NCI-H82 treated with DMSO at 0.1 percent for 48 hours (cell line): ENCODE measurements at regions not wholly inside any gene's neighbourhood (a gene's known extent, or its start where the extent isn't known, plus 50 kb on each side); places are given as distances from the start of the nearest gene placed in this dataset.

Experiments used
- DNase-seq: peaks from one replicate; lab custom pipeline; 2025; ENCODE audit not compliant: unreplicated experiment; lab: John Stamatoyannopoulos, UW

DNA sequence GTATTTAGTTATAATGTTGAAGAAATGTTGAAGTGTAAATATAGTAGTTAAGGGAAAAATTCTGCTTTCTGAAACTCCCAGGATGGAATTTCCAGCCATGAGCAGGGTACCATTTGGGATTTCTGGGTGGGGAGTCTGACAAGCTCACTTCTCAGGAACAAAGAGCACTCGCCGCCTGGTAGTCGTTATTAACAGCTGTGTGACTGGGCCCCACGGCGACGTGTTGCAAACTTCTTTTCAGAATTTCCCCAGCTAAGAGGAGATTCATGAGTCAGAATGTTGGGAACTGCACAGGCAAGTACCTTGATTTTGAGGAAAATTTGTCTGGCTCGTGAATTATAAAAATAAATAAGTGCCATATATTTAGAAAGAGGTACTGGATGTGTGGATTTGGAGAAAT lies 103.7 kb downstream of the LACC1 start:
- no peak for DNase-seq

DNA sequence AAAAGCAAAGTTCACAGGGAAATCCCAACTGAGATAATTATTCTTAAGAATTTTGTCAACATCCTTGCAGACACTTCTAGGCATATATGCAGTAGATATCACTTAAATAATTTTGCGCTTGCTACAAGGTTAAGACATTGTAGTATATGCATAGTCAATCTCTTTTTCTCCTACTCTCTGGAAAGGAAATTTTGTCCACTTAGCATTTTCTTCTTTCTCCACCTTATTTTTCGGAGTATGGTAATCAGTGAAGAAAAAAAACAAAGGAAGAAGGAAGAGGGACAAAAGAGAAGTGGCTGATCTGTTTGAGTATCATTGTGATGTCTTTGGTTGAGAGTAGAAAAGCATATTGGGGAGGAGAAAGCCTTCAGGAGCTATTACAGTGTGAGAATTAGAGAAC lies 104.6 kb downstream of the LACC1 start:
- DNase-seq = no peak

DNA sequence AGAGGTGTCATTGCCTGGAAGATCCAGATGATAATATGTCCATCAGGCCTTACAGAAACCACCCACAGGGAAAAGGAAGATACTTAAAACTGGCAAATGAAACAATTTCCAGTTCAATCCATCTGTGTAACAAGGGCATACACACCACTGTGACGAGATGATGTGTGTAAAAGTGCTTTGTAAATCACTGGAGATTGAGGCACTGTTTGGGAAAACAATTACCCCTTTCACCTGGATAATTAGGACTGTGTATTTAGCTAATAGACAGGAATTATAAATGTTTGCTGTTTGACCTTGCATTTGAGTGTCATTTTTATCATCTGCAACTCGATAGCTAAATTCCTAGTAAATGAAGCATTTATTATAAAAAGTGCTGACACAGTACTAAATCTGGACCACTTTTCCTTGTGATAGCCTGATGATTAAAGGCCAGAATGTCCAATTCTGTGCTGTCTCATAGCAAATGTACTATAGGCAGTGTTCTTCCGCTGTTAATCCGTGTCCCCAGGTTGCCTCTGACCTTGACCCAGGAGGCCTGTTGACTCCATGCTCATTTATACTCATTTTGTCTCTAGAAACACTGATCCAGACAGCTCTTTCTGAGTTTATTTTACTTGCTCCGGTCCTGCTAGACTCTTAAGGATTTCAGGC lies 105.8 kb downstream of the LACC1 start:
- DNase-seq = no peak

DNA sequence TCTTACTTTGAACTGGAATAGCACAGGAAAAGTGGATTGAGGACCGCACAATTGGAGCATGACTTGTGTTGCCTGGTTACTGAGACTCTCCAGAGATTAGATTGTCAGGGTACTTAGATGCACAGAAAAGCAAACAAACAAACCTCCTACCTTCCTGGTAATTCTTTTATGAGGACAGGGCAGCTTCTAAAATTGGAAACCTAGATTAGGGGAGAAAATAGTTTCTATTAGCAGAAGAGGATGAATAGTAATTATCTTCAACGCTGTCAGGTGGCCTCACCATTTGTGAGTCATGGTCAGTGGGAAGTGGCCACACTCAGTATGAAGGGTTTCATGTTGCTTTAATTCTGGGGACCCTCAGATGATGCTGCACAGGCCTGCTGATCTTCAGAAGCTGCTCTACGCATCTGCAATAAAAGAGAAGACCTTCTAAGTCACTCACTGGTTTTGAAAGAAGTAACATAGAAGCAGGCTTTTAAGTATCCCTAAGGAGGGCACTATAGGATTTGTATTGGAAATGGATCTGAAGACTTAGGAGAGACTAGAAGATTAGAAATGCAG lies 106.8 kb downstream of the LACC1 start:
- peak; percentile 24 for DNase-seq

DNA sequence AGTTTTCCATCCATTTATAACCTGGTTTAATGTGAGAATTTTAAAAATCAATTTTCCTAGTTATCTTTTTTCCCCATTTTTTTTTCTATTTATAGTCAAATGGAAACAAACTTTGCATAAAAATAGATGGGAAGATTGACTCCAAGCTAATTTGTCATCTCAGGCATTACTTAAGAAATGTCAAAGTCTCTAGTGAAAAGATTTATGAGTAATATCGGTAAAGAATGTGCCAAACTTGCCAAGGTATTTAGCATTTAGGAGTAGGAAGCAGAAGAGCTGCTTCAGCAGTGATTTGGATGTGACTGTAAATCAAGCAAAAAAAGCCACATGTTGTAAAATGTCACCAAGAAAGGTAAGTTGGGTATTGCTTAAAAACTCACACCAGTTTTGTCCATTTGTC lies 108.6 kb downstream of the LACC1 start:
- no peak for DNase-seq

DNA sequence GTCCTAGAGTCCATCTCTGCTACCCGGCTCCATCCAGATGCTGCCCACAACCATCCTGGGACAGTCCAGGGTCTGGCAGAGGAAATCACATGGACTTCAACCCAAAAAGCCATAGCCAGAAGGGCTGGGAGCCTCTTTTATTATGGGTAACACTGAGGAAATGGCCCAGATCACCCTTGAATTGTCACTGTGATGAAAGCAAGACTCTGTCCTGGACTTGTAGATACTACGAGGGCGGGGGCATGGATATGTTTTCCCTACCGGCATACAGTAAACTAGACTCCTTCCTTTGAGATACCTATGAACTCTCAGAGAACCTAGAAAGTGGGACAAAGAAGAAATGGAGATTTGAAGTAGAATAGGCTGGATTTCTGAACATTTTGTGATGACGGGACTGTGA lies 110.3 kb downstream of the LACC1 start:
- no peak for DNase-seq

DNA sequence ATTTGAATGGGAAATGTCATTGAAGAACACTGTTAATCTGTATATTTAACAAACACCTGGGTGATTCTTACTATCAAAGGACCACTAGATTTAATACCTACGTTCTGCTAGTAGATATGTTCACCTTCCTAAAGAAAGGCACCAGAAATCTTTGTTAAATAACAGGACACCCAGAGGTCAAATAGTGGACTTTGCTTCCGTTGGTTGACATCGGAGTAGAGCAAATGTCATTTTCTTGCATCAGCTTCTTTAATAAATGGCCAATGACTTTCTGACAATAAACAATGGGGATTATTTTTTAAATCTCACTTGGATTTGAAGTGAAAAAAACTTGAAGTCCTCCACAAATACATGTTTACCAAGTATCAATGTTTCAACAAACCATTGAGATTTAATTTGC lies 111.1 kb downstream of the LACC1 start:
- no peak for DNase-seq

DNA sequence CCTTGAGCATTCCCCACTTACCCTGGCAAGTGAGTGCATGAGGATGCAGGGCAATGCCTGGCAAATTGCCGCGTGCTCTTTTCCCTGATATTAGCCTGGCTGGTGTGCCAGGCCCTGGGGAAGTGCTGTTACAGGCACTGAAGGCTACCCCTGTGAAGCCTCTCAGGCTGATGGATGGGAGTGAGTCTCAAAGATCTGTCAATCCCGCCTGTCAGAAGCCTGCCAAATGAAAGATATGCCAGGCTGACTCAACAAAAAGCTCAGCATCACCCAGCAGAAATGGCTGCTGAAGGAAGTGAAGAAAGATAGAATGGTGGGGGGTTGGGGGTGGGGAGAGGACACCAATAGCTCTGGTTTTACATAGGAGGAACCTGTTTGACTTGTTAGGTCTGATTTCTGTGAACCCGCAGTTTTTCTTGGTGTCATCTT lies 112.1 kb downstream of the LACC1 start:
- no peak for DNase-seq

DNA sequence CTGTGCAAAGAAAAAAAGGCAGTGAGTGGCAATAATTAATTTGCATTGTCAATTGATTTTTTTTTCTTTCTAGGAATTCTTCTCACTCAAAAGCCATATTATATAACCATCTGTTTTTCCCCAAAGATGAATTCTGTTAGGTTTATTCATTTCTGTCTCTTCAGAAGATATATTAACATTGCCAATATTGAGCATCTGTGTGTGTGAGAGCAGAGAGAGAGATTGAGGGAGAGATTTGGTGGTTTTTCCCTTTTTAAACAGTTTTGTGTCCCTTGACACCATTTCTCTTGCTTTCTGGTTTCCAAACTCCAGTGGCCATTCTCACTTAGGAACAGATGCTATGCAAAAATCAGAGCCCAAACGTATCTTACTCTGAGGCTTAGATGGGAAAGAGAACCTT lies 112.5 kb downstream of the LACC1 start:
- DNase-seq = no peak

DNA sequence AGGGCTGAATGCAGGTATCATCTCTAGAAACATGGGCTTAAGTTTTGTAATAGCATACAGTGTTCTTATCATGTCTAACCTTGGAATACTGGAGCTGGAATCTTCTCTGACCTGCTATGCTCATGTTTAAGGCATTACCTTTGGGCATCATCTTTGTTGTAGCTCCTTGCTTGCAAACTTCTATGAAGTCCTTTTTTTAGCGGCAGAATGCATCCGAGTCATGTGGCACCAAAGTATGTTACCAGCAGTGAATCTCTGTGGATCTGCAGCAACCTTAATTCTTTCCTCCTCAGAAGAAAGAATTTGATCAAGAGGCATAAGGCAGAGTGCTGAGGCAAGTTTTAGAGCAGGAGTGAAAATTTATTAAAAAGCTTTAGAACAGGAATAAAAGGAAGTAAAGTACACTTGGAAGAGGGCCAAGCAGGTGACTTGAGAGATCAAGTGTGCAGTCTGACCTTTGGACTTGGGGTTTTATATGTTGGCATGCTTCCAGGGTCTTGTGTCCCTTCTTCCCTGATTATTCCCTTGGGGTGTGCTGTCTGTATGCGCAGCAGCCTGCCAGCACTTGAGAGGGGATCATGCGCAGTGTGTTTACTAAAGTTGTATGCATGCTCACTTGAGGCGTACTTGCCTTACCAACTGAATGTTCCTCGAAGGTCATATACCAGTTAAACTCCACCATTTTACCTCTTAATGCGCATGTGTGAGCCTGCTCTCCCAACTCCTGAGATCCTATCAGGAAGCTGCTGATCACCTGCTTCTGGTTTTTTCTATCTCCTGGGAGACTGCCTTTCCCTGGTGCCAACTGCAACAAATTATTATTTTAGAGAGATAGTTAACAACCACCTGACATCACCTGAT lies 115.5 kb downstream of the LACC1 start:
- no peak for DNase-seq

DNA sequence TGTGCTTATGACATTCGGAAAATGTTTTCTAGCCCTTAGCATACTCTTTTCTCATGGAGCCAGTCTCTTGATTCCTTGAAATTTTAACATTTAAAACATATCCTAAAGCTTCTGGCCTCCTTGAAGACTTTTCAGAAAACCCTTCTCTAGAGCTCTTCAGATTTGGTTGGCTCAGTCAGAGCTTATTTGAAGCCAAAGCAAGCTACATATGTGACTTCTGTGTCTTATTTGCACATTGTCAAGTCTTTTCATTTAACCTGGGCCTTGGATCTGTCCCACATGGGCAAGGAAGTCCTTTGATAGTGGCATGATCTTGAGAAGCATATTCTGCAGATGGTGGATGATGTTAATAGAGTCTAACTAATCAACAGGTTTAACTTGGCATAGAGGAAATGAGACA lies 116.5 kb downstream of the LACC1 start:
- no peak for DNase-seq

DNA sequence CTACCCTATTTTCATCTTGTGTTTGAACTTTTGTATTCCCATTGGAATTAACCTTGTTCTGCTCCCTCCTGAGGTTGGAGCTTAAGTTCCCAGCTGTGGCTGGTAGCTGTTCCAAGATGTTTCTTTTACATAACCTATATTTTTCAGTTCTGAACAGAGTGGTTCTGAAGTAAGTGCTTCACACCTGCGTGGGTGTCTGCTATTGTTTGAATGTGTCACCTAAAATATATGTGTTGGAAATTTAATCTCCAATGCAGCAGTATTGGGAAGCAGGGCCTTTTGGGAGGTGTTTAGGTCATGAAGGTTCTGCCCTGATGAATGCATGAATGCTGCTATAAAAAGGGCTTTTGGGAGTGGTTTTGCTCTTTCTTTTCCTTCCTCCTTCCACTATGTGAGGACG lies 123.8 kb downstream of the LACC1 start:
- no peak for DNase-seq

DNA sequence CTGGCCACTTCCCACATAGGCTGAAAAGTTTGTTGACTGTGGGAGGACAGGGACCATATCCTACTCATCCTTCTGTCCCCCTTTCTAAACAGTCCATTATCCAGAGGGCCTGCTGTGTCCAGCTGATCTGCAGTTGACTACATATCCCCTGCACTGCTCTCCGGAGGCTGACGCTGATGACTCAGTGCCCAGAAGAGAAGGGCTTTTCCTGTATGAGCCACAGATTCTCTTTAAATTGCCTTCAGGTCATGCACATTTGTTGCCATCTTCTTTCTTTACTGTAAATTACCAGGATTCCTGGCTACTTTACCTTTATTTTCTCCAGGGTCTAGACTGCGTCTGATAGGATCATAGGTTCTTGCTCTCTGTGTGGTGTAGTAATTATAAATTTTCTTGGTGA lies 125.2 kb downstream of the LACC1 start:
- DNase-seq = no peak

DNA sequence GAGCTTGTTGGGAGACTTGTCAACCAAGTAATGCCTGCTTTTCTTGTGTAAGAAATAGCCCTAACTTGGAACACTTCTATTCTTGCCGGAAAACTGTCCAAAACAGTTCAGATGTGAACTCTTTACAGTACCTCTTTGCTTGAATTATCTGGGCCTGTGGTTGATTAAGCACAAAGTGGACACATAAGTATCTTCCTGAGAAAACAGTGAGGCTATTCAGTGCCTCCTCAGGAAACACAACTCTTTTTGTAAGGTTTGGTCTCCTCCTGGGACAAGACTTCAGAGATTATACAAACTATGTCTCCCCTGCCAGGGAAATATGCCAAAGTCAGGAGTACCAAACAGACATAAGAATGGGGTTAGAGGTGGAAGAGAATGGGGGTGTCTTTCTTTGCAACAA lies 127.7 kb downstream of the LACC1 start:
- no peak for DNase-seq

DNA sequence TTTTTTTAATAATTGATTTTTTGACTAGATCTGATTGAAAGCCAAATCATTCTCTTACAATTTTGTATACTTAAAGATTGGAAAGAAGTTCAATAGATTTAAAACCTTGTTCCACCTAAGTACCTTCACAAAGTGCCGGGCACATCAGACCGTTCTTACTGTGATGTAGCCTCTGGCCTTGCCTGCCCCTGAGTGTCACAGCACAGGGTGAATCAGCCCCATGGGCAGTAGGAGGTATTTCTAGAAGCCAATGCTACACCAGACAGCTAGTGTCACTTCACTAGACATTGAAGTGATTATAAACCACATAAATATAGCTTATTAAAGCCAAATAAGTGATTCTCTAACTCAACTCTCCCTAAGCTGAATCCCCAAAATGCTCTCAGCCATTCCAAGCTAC lies 131.3 kb downstream of the LACC1 start:
- DNase-seq = no peak

DNA sequence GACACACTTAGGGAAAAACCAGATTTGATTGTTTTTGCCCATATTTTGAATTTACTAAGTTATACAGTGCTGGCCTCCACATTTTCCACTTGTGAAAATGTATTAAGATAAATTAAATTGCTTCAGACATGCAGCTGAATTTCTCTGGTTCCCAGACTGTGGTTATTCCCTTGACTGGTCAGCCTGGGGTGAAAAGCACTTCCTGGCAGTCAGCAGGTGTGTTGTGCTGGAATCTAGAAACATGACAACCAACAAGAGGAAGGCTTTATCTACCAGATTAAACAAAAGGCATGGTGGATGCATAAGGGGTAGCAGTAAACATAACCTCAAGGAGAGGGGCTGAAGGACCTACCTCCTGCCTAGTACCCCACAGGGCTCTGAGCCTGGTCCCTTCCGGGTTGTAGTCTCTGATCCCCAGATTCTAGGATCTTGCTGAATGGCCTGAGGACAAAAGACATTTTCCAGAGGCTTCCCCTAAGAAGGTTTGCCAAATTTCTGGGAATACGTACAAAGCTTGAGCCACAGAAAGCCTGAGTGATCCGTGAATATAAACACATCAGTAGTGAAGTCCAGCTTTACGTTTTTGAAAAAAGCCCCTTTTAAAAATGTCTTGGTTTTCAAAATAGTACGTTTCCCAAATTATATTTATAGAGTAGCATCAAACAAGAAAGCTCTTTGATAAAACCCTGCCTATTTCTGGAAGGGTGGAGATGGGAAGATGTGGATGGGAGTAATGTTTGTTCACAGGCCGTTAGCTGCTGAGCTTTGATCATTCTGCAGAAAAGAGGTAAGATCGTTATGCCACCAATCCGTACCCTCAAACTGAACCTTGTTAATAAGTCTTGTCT lies 133.4 kb downstream of the LACC1 start:
- no peak for DNase-seq

DNA sequence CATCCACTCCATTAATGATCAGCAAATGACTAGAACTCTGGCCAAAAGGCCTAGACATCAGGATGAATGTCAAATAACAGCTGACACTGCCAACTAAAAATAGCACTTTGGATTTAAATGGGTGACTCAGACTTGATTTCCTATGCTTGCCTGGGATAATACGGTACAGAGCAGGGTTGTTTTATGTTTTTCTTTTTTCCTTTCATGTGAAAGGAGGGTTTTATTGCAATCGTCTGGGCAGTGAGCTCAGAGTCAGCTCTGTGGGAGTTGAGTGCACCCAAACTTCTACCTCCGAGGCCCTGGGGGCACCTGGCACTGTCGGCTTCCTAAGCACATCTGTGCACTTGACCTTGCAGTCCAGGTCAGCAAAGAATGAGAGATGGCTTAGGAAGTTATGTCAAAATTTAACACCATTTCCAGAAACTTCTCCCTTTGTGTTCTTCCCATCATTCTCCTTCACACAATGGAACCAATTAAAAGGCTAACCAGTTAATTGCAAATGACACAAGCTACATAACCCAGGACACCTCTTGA lies 134.1 kb downstream of the LACC1 start:
- DNase-seq = no peak

DNA sequence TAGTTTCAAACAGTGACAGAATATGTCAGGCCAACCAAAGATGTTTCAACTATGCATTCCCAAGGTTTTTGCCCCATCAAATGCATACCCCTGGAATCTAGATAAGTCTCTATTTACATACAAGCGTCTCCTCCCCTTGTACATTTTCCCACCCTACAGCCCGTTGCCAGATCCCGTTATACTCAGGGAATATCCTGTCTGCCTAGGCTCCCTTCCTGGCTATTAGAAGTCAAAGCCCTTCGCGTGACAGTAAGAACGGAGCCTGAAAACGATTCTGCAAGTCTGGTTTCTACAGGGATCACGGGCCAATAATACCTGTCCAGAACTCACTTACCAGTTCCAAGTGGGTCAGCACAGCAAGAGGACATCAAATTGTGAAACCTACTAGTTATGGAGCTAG lies 134.8 kb downstream of the LACC1 start:
- no peak for DNase-seq

DNA sequence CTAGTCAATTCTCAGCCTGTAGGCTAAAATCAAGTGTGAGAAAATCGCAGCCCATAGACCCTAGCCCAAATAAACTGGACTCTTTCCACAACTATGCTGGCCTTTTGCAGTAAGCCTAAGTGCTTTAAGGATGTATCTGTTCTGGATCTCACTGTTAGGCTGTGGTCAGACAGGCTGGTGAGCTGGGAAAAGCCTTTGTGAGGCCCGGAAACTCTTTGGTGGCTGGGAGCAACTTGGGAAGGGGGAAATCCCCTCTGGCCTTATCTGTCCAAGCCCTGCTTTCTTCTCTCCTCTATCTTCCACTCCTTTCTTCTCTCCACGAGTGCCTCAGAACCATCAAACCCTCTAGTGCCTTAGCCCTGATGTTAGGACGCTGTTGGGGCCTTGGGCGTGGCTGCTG lies 135.4 kb downstream of the LACC1 start:
- no peak for DNase-seq

DNA sequence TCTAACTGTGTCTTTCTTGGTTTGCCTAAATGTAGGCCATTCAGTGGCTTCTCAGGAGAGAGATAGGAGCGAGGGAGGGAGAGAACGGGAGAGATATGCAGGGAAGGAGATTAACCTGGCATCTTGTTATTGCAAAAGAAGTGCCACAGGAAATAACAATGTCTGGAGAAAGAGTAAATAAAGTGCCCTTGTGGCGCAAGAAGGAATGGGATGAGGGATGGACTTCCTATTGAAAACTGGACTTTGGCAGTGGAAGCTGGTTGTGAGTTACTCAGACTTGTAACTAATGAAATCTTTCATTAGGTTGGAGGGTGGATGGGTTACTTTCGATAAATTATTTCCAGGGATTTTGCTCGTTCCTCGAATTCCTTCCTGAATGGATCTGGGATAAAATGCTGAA lies 136.1 kb downstream of the LACC1 start:
- DNase-seq = no peak

DNA sequence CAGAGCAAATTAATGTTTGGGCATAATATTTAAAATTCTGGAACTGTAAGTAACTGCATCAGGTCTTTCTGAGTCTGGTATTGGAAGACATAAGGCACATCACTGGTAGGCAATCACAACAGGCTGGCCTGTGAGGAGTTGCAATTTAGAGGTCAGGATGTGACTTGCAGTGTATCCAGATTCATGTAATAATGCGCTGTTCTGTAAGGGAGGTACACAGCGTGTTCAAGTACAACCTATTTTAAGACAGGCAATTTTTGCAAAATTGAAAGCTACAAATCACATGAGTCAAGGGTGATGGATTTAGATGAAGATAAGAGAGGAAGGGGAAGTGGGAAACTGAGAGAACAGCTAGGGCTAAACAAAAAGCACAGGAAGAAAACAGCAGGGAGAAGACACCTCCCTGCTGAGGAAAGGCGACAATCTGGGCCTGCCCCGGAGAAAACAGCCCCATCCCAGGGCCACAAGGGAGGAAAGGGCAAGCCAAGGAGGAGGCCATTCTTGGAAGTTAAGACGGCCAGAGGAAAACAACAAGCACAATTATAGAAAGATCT lies 138.1 kb downstream of the LACC1 start:
- no peak for DNase-seq
